CD14-positive monocyte (primary cell): ENCODE measurements at regions not wholly inside any gene's neighbourhood (a gene's known extent, or its start where the extent isn't known, plus 50 kb on each side); places are given as distances from the start of the nearest gene placed in this dataset.

Experiments
- DNase-seq, 3 donors: peaks; one replicate each; pipeline ENCODE4 v3.0.0-alpha.2; 2011 to 2022
- H2AFZ ChIP-seq: 2 replicates; pipeline ENCODE4 v1.6.0; 2012; ENCODE audit warnings: mild to moderate bottlenecking, low read depth, low read length, inconsistent platforms; ENCODE audit not compliant: insufficient read depth, poor library complexity, severe bottlenecking
- H3K27ac ChIP-seq, 2 donors: 1 replicate in 1 of 2; 2 replicates in 1 of 2; pipeline ENCODE4 v1.5.1; 2012 to 2013; ENCODE audit warnings: low read length in 2 of 2, control low read depth in 1 of 2, inconsistent platforms in 1 of 2, low read depth in 1 of 2, mild to moderate bottlenecking in 1 of 2
- H3K27me3 ChIP-seq, 2 donors: one replicate each; pipeline versions ENCODE4 v1.6.0 to v1.6.1; 2011 to 2013; ENCODE audit warnings: low read length in 2 of 2; ENCODE audit not compliant: control insufficient read depth in 2 of 2, insufficient read depth in 2 of 2
- H3K36me3 ChIP-seq, 2 donors: replicated peaks in 1 of 2; 1 replicate in 1 of 2; 2 replicates in 1 of 2; pipeline versions ENCODE4 v1.5.1 to v1.6.1; 2012 to 2013; ENCODE audit warnings: low read length in 2 of 2, control low read depth in 1 of 2, inconsistent platforms in 1 of 2, mild to moderate bottlenecking in 1 of 2; ENCODE audit not compliant: insufficient read depth in 2 of 2, control insufficient read depth in 1 of 2
- H3K4me1 ChIP-seq, 2 donors: 1 replicate in 1 of 2; 2 replicates in 1 of 2; pipeline versions ENCODE4 v1.5.1 to v1.6.1; 2012 to 2013; ENCODE audit warnings: low read length in 2 of 2, control low read depth in 1 of 2, inconsistent platforms in 1 of 2, mild to moderate bottlenecking in 1 of 2, moderate library complexity in 1 of 2; ENCODE audit not compliant: insufficient read depth in 2 of 2, control insufficient read depth in 1 of 2
- H3K4me2 ChIP-seq: replicated peaks from 2 replicates; pipeline ENCODE3; 2012; ENCODE audit warnings: low read length, moderate library complexity, mild to moderate bottlenecking; ENCODE audit not compliant: poor library complexity, severe bottlenecking; ENCODE audit errors: extremely low read depth
- H3K4me3 ChIP-seq, 3 experiments: fragments of 200-600 bp in 1 of 3; sonication (generic) in 1 of 3; replicated peaks in 1 of 3; 1 replicate in 2 of 3; 2 replicates in 1 of 3; pipeline ENCODE4 v1.5.1; 2011 to 2013; ENCODE audit warnings: low read length in 3 of 3, mild to moderate bottlenecking in 3 of 3, control low read depth in 2 of 3, low read depth in 2 of 3, inconsistent platforms in 1 of 3, moderate library complexity in 1 of 3
- H3K79me2 ChIP-seq: 2 replicates; pipeline ENCODE4 v1.6.0; 2012; ENCODE audit warnings: mild to moderate bottlenecking, control low read depth, inconsistent platforms, low read length, moderate library complexity; ENCODE audit not compliant: insufficient read depth
- H3K9ac ChIP-seq: 2 replicates; pipeline ENCODE4 v1.6.0; 2017; ENCODE audit warnings: low read length, mild to moderate bottlenecking; ENCODE audit not compliant: insufficient read depth, poor library complexity, severe bottlenecking
- H3K9me3 ChIP-seq, 2 donors: replicated peaks in 1 of 2; 1 replicate in 1 of 2; 2 replicates in 1 of 2; pipeline versions ENCODE4 v1.5.1 to v1.6.1; 2012 to 2013; ENCODE audit warnings: low read length in 2 of 2, control low read depth in 1 of 2; ENCODE audit not compliant: control insufficient read depth in 1 of 2, insufficient read depth in 1 of 2
- H4K20me1 ChIP-seq: 2 replicates; pipeline ENCODE4 v1.6.0; 2012; ENCODE audit warnings: mild to moderate bottlenecking, low read length, control low read depth, moderate library complexity; ENCODE audit not compliant: insufficient read depth
- H3K27ac Mint-ChIP-seq, 7 donors: one replicate each; pipeline ENCODE4 v1.8.0; 2020; ENCODE audit warnings: mild to moderate bottlenecking in 7 of 7, mixed read lengths in 7 of 7, moderate library complexity in 6 of 7, inconsistent platforms in 2 of 7
- H3K27me3 Mint-ChIP-seq, 3 donors: one replicate each; pipeline ENCODE4 v1.8.0; 2021 to 2022; ENCODE audit warnings: low read depth in 3 of 3, mild to moderate bottlenecking in 3 of 3, mixed read lengths in 3 of 3, moderate library complexity in 3 of 3, inconsistent platforms in 1 of 3
- H3K36me3 Mint-ChIP-seq, 2 donors: one replicate each; pipeline ENCODE4 v1.8.0; 2020; ENCODE audit warnings: mixed read lengths in 2 of 2, inconsistent platforms in 1 of 2, mild to moderate bottlenecking in 1 of 2
- H3K4me1 Mint-ChIP-seq: one replicate; pipeline ENCODE4 v1.8.0; 2020; ENCODE audit warnings: mild to moderate bottlenecking, mixed read lengths
- H3K4me3 Mint-ChIP-seq, 2 donors: one replicate each; pipeline ENCODE4 v1.8.0; 2020; ENCODE audit warnings: mild to moderate bottlenecking in 2 of 2, mixed read lengths in 2 of 2, moderate library complexity in 1 of 2
- H3K9me3 Mint-ChIP-seq, 7 donors: one replicate each; pipeline ENCODE4 v1.8.0; 2020 to 2022; ENCODE audit warnings: mixed read lengths in 7 of 7, mild to moderate bottlenecking in 6 of 7, moderate library complexity in 6 of 7, inconsistent platforms in 2 of 7
- CTCF ChIP-seq: fragments of 200-600 bp; IDR thresholded peaks from one replicate; pipeline ENCODE4 v1.8.0; 2022; ENCODE audit warnings: antibody characterized with exemption, mild to moderate bottlenecking
- WGBS: methylation state at CpG from one replicate; pipeline ENCODE4 v1.1.5; 2013; ENCODE audit warnings: missing lambda C conversion rate; ENCODE audit not compliant: insufficient coverage; 5-methylcytosine and 5-hydroxymethylcytosine counted together
- intact Hi-C, 2 donors: fragments of 100-400 bp; cut with micrococcal nuclease; formaldehyde crosslinking; loops; one replicate each; pipeline versions ENCODE4 v1.15.0 to v1.15.1; 2023

- peak overlapping the region in 1 of 3 experiments; percentile 35 for H3K4me3 ChIP-seq
- peaks cover 16 to 25% (median 22%) of the 10 kb centered on the region in 7 donors for H3K9me3 Mint-ChIP-seq
- peaks cover 3% of the 10 kb centered on the region in 2 donors for H3K36me3 Mint-ChIP-seq
- peak overlapping the region in 1 of 2 donors; percentile 33 for H3K27ac ChIP-seq
- H3K79me2 ChIP-seq = no peaks in the 10 kb centered on the region
- no peaks in the 10 kb centered on the region for H3K27me3 Mint-ChIP-seq
- no peak overlapping the region for H2AFZ ChIP-seq
- H3K4me3 Mint-ChIP-seq = no peak overlapping the region
- intact Hi-C loops = no loop called here
- H3K27me3 ChIP-seq = no peaks in the 10 kb centered on the region
- DNase-seq = peak; percentile 18 to 34 (median 21)
- H3K9me3 ChIP-seq = peaks cover 9% of the 10 kb centered on the region in 2 donors
- peak overlapping the region in 3 of 7 donors; percentile 11 to 62 (median 12) for H3K27ac Mint-ChIP-seq
- H3K4me1 Mint-ChIP-seq = peaks cover 25% of the 10 kb centered on the region
- H3K4me2 ChIP-seq = no peak overlapping the region
- TF ChIP-seq CTCF = no peak
- no peaks in the 10 kb centered on the region for H4K20me1 ChIP-seq
- H3K36me3 ChIP-seq = no peaks in the 10 kb centered on the region
- H3K4me1 ChIP-seq = peaks cover 19 to 30% of the 10 kb centered on the region in 2 donors
- H3K9ac ChIP-seq = no peak overlapping the region
These were observed 184.3 kb downstream of the UBE2E3 start for GRCh38 chr2:181164699-181165098.

- Histone ChIP-seq H3K4me2 (peak overlapping the region; percentile 23), H3K36me3 (no peaks in the 10 kb centered on the region), H3K9me3 (peaks cover 9% of the 10 kb centered on the region in 2 donors), H2AFZ (no peak overlapping the region), H3K9ac (no peak overlapping the region), H4K20me1 (no peaks in the 10 kb centered on the region), H3K27me3 (no peaks in the 10 kb centered on the region), H3K4me1 (peaks cover 19 to 30% of the 10 kb centered on the region in 2 donors), H3K4me3 (peak overlapping the region in 1 of 3 experiments; percentile 35), H3K79me2 (no peaks in the 10 kb centered on the region), H3K27ac (peak overlapping the region in 1 of 2 donors; percentile 33)
- Mint-ChIP-seq H3K27ac (peak overlapping the region in 5 of 7 donors; percentile 12 to 60 (median 53)), H3K4me3 (peak overlapping the region in 1 of 2 donors; percentile 7), H3K36me3 (peaks cover 3% of the 10 kb centered on the region in 2 donors), H3K9me3 (peaks cover 16 to 25% (median 22%) of the 10 kb centered on the region in 7 donors), H3K27me3 (no peaks in the 10 kb centered on the region), H3K4me1 (peaks cover 27% of the 10 kb centered on the region)
- no peak for TF ChIP-seq CTCF
- WGBS = 100% methylated on average over 1 of the region's 6 CpGs
- DNase-seq = no peak
- intact Hi-C loops = no loop called here
These were observed 184.9 kb downstream of the UBE2E3 start for GRCh38 chr2:181165199-181165868.
